Stimulated activated CD4-positive, alpha-beta T cell treated with anti-CD3 and anti-CD28 coated beads, TNF-alpha, amount 100 ng/mL, for 4 hours (primary cell): ENCODE measurements at regions not wholly inside any gene's neighbourhood (a gene's known extent, or its start where the extent isn't known, plus 50 kb on each side); places are given as distances from the start of the nearest gene placed in this dataset.

ENCODE experiments used
- DNase-seq, 3 experiments: peaks; one replicate each; pipeline ENCODE4 v3.0.0-alpha.2; 2020; ENCODE audit warnings: low read depth in 3 of 3

DNA sequence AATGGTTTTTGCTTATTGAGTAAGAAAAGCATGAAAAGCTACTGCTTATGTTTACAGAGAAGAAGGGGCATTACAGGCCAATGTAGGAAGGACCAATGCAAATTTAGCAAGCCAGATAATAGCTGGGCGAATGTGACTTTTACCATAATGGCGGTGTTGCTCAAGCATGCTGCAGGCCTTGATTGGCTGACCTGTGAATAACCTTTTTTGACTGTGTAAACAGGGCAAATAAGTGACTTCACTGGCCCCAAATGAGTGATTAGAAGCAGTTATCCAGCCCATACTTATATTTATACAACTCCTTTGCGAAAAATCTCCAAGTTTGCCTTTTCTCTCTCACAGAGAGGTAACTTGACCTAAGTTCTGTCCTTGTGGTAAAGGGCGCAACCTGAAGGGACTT, 146.9 kb downstream of the SP3 start:
- DNase-seq = no peak

DNA sequence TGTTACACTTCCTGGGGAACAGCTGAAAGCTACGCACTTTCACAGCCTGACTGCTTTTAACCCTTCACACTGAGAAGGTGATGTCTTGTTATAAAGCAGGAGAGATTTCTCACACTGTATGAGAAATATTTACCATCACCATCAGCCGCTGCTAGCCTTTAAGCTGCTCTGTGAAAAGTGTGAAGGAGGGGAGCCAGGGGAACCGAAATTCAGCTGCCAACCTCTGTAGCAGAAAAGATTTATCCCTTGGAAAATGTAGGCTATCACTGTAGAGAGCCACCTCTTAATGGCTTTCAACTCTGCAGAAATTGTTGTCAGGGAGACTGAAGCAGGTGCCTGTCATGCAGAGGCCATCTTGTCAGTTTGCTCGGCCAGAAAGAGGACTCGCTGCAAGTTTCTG, 145.3 kb downstream of the SP3 start:
- DNase-seq = no peak

DNA sequence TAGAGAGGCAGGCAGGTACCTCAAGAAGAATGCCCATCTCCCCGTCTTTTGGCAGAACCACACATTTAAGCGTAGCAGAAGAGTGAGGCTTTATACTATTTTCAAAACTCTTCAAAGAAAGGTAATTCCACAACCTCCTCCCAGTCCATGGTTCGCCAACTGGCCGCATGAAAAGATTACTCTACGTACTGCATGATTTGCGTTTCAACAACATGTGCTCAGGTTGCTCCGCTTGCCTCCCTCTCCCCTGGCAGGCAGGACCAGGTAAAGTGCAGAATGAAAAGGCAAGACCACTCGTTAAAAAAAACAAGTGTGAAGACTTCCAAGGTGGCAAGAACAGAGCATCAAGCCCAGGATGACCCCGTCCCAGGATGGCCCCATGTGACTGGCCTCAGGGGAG, 143.7 kb downstream of the SP3 start:
- DNase-seq = no peak

DNA sequence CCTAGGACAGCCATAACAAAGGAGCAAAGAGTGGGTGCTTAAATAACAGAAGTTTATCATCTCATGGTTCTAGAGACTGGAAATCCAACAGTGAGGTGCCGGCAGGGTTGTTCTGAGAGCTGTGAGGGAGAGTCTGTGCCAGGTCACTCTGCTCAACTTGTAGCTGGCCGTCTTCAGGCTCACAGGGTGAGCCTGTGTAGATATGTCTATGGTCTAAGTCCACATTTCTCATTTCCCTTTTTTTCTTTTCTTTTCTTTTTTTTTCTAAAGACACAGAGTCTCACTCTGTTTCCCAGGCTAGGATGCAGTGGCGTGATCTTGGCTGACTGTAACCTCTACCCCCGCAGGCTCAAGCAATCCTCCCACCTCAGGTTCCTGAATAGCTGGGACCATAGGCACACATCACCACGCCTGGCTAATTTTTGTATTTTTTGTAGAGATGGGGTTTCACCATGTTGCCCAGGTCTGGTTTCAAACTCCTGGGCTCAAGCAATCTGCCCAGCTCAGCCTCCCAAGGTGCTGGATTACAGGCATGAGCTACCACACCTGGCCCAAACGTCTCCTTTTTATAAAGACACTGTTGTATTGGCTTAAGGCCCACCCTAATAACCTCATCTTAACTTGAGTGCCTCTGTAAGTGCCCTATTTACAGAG, 142.2 kb downstream of the SP3 start:
- DNase-seq = no peak

DNA sequence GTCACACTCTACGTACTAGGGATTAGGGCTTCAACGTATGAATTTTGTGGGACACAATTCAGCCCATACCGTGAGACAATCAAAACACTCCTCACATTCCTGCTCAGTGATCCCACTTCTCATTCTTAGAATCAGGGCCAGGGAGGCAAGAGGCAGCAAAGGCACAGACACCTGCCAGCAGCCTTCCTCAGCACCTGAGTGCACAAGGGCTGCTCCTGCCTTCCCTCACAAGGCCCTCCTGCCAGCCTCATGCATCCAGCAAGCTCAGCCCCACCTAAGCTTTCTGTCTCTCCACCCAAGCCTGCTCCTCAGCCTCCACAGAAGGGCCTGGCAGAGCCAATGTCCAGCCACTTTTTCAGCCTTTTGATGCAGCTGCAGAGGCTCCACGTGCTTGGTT, 141.6 kb downstream of the SP3 start:
- DNase-seq = no peak

DNA sequence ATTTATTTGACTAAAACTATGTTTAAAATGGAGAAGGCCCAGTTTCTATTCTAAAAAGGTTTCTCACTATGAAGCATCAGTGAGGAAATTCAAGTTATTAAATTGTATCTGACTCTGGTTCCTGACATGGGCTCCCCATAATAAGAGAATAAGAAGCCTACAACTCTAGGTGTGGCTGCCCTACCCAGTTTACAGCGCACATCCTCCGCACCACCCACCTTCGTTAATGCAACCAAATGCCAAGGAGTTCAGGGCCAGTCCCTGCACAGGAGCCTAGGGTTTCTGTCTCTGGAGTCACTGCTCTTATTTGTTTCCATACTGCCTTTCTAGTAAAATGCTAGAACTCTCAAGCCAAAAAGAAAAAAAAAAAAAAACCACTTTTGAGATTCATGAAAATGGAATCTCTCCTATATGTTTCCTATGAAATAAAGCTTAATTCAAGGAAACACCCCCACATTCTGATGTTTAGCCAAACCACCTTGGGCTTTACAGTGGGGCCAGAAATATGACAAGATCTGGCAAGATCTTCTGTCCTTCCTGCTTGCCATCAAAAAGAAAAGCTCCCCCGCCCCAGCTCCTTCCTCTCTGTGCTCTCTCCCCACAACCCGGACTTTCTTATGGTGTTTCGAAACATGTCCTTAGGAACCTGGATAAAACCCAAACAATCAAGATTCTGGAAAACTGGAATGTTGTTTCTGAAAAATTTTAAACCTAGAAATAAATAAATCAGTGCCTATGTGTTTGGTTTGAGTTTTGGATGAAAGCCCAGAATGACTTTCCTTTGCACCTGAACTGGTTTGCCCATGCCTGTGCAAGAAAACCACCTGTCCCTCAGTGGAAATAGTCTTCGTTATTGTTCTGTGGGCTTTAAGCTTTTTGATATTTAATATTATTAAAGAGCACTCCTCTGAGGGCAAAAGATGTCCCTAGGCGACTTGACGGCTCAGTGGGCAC, 136.7 kb downstream of the SP3 start:
- no peak for DNase-seq

DNA sequence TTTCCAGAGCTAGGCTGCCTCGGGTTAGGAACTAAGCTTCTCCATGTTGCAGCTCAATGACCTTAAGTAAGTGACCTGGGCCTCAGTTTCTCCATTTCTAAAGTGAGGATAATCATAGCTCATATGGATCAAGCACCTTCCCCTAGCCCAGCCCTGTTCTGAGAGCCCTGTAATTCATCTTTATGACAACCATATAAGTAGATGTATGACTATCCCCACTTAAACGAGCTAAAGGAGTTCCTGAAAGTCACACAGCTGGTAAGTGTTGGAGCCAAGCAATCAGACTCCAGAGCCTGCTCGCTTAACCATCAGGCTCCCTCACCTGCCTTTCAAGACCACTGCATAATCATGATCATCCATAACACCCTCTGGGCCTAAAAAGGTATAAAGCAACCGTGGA, 135.4 kb downstream of the SP3 start:
- DNase-seq = no peak

DNA sequence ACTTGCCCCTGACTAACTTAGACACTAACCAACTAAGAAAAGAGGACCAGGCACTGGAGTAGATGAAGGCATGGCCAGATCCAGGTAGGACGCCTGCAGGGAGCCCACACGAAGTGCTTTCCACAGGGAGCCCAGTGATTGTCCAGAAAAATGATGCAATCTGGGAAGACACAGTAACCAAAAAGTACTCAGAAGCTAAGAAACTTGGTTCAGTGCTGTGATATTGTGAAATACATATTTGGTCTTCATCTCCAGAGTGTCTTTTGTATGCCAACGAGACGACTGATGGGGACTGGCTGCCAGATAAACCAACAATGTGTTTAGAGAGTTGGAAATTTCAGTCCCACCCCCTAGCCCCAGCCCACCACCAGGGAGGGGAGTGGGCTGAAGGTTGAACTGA, 135.0 kb downstream of the SP3 start:
- DNase-seq = no peak

DNA sequence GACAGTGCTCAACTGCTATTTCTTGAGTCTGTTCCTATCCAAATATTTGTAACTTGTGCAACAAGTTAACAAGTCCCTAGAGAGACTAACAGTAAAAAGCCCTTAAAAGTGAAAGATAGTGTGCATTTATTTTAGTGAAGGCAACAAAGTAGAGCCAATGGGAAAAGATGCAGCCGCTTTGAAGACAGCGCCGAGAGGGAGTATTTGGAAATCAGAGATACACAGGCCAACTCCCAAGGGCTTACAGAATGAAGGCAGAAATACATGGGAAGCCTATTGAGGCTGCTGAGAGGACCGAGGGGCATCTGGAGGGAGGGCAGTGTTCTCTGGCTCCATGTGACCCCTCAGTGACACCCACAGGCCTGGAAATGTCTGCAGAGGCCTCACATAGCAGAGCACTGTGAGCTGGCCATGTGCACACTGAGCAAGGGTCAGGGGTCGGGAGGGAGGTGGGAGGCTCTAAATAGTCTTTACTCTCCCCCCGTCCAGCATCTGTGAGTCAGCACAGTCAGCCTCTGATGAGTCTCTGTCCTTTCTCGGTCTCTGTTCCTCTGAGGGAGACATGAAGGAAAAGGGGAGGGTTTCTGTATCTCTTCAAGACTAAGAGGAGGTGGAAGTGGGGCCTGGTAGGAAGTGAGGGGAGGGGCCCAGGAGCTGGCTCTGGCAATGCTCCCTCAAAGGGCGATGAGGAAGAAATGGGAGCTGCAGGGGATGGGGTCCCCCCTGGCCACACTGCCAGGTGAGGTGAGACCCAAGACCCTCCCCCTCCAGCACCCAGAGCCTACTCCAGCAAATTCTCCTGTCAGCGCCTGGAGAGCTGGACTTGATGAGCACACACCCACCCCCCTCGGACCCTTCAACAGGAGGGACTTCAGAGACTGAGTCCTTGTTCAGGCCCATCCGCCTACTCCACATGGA, 133.6 kb downstream of the SP3 start:
- no peak for DNase-seq

DNA sequence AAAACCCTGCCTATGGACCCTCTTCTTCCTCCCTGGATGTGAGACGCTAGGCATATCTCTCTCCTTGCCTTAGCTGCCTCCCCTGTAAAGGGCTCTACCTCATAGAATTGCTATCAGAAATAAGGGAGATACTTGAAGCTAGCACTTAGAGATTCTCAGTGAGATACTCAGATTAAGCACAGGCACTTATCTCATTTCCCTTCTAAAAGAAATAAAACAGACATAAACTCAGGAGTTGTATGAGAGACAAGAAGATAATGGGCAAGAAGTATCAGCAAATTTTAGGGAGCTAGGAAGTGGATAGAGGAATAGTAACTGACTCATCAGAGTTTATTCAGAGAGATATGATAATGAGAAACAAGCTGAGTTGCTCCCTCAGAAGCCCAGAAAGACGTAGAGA, 131.0 kb downstream of the SP3 start:
- DNase-seq = no peak

DNA sequence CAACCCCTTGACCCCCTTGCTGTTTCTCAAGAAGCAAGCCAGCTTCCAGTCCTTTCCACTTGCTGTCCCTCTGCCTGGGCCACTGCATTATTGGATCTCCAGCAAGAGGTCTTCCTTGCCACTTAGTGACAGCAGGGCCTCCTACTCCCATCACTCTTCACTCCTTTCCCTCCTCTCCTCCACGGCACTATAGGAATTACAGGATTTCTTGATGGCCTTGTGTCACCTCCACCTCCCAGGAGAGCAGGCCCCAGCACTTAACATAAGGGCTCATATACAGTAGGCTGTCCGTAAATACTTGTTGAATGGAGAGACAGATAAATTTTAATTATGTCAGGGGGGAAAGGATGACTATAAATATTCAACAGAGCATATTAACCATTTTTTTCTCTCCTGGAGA, 129.4 kb downstream of the SP3 start:
- DNase-seq = no peak

DNA sequence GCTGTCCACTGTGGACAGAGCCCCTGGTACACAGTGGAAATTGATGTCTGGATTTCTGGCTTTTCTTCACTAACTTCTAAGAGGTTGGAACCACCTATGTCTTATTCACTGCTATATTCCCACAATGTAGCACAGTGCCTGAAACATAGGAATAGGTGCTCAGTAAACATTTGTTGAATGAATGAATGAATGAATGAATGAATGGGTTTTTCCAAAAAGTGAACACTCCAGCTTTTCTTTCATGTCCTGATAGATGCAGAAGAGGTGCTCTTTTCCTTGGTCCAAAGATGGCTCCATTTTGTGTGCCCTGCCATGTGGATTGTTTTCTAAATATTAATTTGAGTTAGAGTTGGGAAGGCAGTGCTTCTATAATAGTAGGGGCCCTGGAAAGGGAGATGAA, 124.1 kb downstream of the SP3 start:
- no peak for DNase-seq

DNA sequence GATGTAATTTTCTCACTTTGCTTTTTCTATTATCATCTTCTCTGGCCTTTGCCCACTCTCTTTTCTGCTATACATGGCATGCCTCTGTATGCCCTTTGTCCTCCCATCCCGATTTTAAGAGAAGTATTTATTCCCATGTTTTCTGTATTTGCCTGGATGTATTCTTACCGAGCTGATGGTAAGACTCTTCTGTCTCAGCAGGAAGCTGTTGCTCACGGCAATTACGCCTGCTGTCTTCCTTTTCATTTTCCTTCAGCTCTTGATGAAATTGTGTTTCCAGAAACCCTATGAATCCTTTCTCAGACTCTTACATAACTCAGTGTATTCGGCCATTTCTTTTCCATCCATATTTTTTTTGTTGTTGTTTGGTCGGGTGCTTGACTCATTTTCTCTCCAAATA, 121.6 kb downstream of the SP3 start:
- DNase-seq = no peak

DNA sequence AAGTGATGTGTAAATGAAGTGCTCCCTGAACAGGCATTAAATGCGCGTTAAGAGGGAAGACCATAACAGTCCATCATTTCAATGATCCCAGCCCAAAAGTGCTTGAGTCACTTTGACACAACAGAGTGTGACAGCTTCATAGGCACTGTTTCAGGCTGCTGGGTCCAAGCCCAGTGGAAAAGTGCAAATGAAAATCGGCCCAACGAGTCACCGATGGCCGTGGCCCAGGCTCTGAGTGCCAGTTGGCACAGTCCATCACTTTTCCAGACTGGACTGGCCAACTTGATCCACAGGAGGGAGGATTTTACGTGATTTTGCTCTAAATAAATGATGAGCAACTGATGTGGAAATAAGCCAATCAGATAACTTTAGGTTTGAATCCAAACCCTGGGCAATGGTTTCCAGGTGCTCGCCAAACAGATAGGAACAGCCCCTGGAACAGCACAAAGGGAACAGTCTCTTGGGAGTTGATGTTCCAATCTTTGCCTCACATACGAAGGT, 114.0 kb downstream of the SP3 start:
- no peak for DNase-seq

DNA sequence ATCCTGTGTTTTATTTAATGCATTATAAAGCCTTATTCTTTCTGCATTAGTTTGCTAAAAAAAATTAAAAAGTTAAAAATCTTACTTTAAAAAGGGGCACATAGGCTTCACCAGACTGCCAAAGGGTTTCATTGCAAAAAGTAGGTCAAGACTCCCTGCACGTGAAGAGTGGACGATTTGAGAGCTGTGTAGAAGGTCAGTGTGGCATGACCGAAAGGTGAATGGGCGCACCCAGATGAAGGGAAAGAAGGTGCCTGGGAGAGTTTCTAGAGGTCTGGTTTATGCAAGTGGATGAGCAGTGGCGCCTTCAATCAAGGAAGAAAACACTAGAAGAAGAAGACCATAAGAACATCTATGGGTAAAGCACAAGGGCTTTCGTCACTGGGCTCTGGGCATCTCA, 111.0 kb downstream of the SP3 start:
- DNase-seq = no peak

DNA sequence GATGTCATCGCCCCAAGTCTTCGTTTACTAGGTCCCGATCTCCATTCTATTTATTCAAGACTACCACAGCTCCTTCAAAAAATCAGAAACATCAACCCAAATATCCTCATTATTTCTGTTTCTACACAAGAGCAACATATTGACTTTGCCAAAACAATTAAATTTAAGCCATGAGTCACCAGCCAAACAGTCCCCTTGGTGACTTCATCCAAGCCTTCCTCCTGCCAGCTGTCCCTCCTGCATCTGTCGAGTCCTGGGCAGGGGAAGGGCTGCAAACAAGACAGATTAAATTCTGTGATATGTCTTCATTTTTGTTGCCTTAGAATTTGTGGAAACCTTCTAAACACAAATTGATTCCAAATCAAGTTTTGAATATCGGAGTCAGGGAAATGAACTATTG, 110.3 kb downstream of the SP3 start:
- no peak for DNase-seq

DNA sequence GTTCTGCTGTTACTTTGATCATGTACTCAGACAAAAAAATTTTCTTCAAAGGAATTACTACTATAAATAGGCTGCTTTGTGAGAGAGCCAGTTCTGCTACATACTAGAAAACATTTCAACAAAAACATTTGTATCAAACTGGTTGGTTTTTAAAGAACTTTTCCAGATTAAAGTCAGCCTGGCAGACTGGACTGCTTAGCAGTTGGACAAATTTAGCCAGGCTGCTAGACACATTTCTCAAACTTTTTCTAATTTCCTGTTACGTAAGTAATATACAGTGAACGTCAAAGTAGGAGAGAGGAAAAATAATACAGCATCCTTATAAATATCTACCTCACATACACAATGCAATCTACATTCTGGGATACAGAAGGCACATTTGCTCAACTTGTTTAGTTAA, 109.5 kb downstream of the SP3 start:
- DNase-seq = no peak
